Right lobe of liver (tissue), 6 donors: ENCODE measurements at regions not wholly inside any gene's neighbourhood (a gene's known extent, or its start where the extent isn't known, plus 50 kb on each side); places are given as distances from the start of the nearest gene placed in this dataset.
"Not testable (repeated sequence)": the region's sequence is repeated elsewhere in the genome, so short reads cannot be mapped to it uniquely, and the experiment has no call there.

Source experiments
- ATAC-seq, 4 donors: fragments of 200-7000 bp; cut with Tn5 transposase; one replicate each; pipeline ENCODE4 v1.9.1; 2020; ENCODE audit warnings: mild to moderate bottlenecking in 4 of 4, moderate library complexity in 4 of 4
- DNase-seq, 3 donors: peaks; one replicate each; pipeline ENCODE4 v3.0.0-alpha.2; 2020
- H3K27ac ChIP-seq, 3 donors: fragments of 200-600 bp; one replicate each; pipeline ENCODE4 v1.8.0; 2022
- H3K27me3 ChIP-seq, 2 donors: fragments of 200-600 bp; one replicate each; pipeline ENCODE4 v1.8.0; 2022
- H3K36me3 ChIP-seq, 4 donors: fragments of 200-600 bp; sonication (generic) in 1 of 4; one replicate each; pipeline versions ENCODE4 v1.5.1 to v1.8.0; 2017 to 2022; ENCODE audit warnings: control low read depth in 1 of 4
- H3K4me1 ChIP-seq, 4 donors: fragments of 200-600 bp; sonication (generic) in 1 of 4; one replicate each; pipeline versions ENCODE4 v1.5.1 to v1.8.0; 2017 to 2022; ENCODE audit warnings: control low read depth in 1 of 4
- H3K4me3 ChIP-seq, 3 donors: fragments of 200-600 bp; one replicate each; pipeline ENCODE4 v1.8.0; 2022
- H3K9me3 ChIP-seq, 4 donors: fragments of 200-600 bp; sonication (generic) in 1 of 4; one replicate each; pipeline versions ENCODE4 v1.5.1 to v1.8.0; 2017 to 2022; ENCODE audit warnings: control low read depth in 1 of 4
- CTCF ChIP-seq, 4 donors: fragments of 200-600 bp in 3 of 4; fragments of 450-650 bp in 1 of 4; IDR thresholded peaks; one replicate each; pipeline versions ENCODE4 v1.5.1 to v1.8.0; 2016 to 2022; ENCODE audit warnings: antibody characterized with exemption in 4 of 4, mild to moderate bottlenecking in 2 of 4
- POLR2A ChIP-seq: fragments of 450-650 bp; IDR thresholded peaks from one replicate; pipeline ENCODE4 v1.6.1; 2017; ENCODE audit warnings: antibody characterized with exemption, mild to moderate bottlenecking
- whole genome bisulfite sequencing: methylation state at CpG from one replicate; pipeline ENCODE4 v1.1.6; 2018; ENCODE audit warnings: low coverage, low lambda C conversion rate; ENCODE audit not compliant: insufficient coverage; ENCODE audit errors: missing lambda C conversion rate; 5-methylcytosine and 5-hydroxymethylcytosine counted together
- intact Hi-C, 2 donors: fragments of 100-400 bp; cut with DNase I; formaldehyde crosslinking; loops; one replicate each; pipeline versions ENCODE4 v1.11.2 to v1.14.1; 2022
- donor health status: DM: no; HTN: yes; CAD: no.
- donor health status: DM: no; HTN: no; CAD: no.
- donor health status: DM: no; HTN: no; CAD: no.
- donor health status: DM: no; HTN: yes; CAD: no.
- donor health status: DM: no; HTN: yes; CAD: no.

GRCh38 chr7:57775396-57776088, 325.6 kb downstream of the ZNF716 start:
- intact Hi-C loops = no loop called here
- Histone ChIP-seq H3K4me1 (no peaks in the 10 kb centered on the region), H3K36me3 (no peaks in the 10 kb centered on the region), H3K9me3 (no peaks in the 10 kb centered on the region), H3K27me3 (no peaks in the 10 kb centered on the region), H3K4me3 (no peak overlapping the region), H3K27ac (no peak overlapping the region)
- no peak for TF ChIP-seq CTCF (IDR thresholded peaks at IDR 0.05)
- no peak for TF ChIP-seq POLR2A
- 63% methylated on average over 7 of the region's 17 CpGs for WGBS
- DNase-seq (no peak), ATAC-seq (no peak)

GRCh38 chr7:57776136-57776856, 326.3 kb downstream of the ZNF716 start:
- H3K27me3 ChIP-seq, H3K4me3 ChIP-seq, DNase-seq, H3K4me1 ChIP-seq, H3K36me3 ChIP-seq, H3K27ac ChIP-seq, H3K9me3 ChIP-seq, intact Hi-C loops: not testable (repeated sequence)
- 79% methylated on average over 15 of the region's 36 CpGs for WGBS
- peak in 1 of 4 donors; percentile 20 for ATAC-seq

- whole genome bisulfite sequencing = 45% methylated on average over 3 of the region's 10 CpGs
- DNase-seq = no peak
- TF ChIP-seq CTCF (IDR thresholded peaks at IDR 0.05) = no peak
- no peak for TF ChIP-seq POLR2A
These were observed 339.2 kb downstream of the ZNF716 start for GRCh38 chr7:57789130-57789529.

GRCh38 chr7:57819491-57819981, 369.6 kb downstream of the ZNF716 start:
- H3K36me3 ChIP-seq = no peaks in the 10 kb centered on the region
- no peak overlapping the region for H3K4me3 ChIP-seq
- no peaks in the 10 kb centered on the region for H3K4me1 ChIP-seq
- DNase-seq (no peak), ATAC-seq (no peak)
- H3K27ac ChIP-seq = no peak overlapping the region
- intact Hi-C loops = no loop called here
- no peaks in the 10 kb centered on the region for H3K27me3 ChIP-seq
- TF ChIP-seq POLR2A = no peak
- TF ChIP-seq CTCF (IDR thresholded peaks at IDR 0.05) = no peak
- WGBS = 86% methylated on average over 13 of the region's 30 CpGs
- H3K9me3 ChIP-seq = no peaks in the 10 kb centered on the region

More at GRCh38 chr7:57789130-57789529, 339.2 kb downstream of the ZNF716 start:
- ATAC-seq = no peak
- Histone ChIP-seq H3K4me1 (no peaks in the 10 kb centered on the region), H3K9me3 (no peaks in the 10 kb centered on the region), H3K4me3 (no peak overlapping the region), H3K36me3 (no peaks in the 10 kb centered on the region), H3K27ac (no peak overlapping the region), H3K27me3 (no peaks in the 10 kb centered on the region)
- intact Hi-C loops = no loop called here

GRCh38 chr7:57820477-57820876, 370.5 kb downstream of the ZNF716 start:
- intact Hi-C loops = no loop called here
- no peak overlapping the region for H3K27ac ChIP-seq
- H3K4me1 ChIP-seq = no peaks in the 10 kb centered on the region
- TF ChIP-seq POLR2A = no peak
- no peak for TF ChIP-seq CTCF (IDR thresholded peaks at IDR 0.05)
- no peak overlapping the region for H3K4me3 ChIP-seq
- no peaks in the 10 kb centered on the region for H3K9me3 ChIP-seq
- H3K36me3 ChIP-seq = no peaks in the 10 kb centered on the region
- WGBS = 61% methylated on average over 6 of the region's 16 CpGs
- DNase-seq = no peak
- no peaks in the 10 kb centered on the region for H3K27me3 ChIP-seq
- ATAC-seq = no peak
